CD14-positive monocyte (primary cell): ENCODE measurements at regions not wholly inside any gene's neighbourhood (a gene's known extent, or its start where the extent isn't known, plus 50 kb on each side); places are given as distances from the start of the nearest gene placed in this dataset.

ENCODE experiments used
- DNase-seq, 3 donors: peaks; one replicate each; pipeline ENCODE4 v3.0.0-alpha.2; 2011 to 2022
- H2AFZ ChIP-seq: 2 replicates; pipeline ENCODE4 v1.6.0; 2012; ENCODE audit warnings: mild to moderate bottlenecking, low read depth, low read length, inconsistent platforms; ENCODE audit not compliant: insufficient read depth, poor library complexity, severe bottlenecking
- H3K27ac ChIP-seq, 2 donors: 1 replicate in 1 of 2; 2 replicates in 1 of 2; pipeline ENCODE4 v1.5.1; 2012 to 2013; ENCODE audit warnings: low read length in 2 of 2, control low read depth in 1 of 2, inconsistent platforms in 1 of 2, low read depth in 1 of 2, mild to moderate bottlenecking in 1 of 2
- H3K27me3 ChIP-seq, 2 donors: one replicate each; pipeline versions ENCODE4 v1.6.0 to v1.6.1; 2011 to 2013; ENCODE audit warnings: low read length in 2 of 2; ENCODE audit not compliant: control insufficient read depth in 2 of 2, insufficient read depth in 2 of 2
- H3K36me3 ChIP-seq, 2 donors: replicated peaks in 1 of 2; 1 replicate in 1 of 2; 2 replicates in 1 of 2; pipeline versions ENCODE4 v1.5.1 to v1.6.1; 2012 to 2013; ENCODE audit warnings: low read length in 2 of 2, control low read depth in 1 of 2, inconsistent platforms in 1 of 2, mild to moderate bottlenecking in 1 of 2; ENCODE audit not compliant: insufficient read depth in 2 of 2, control insufficient read depth in 1 of 2
- H3K4me1 ChIP-seq, 2 donors: 1 replicate in 1 of 2; 2 replicates in 1 of 2; pipeline versions ENCODE4 v1.5.1 to v1.6.1; 2012 to 2013; ENCODE audit warnings: low read length in 2 of 2, control low read depth in 1 of 2, inconsistent platforms in 1 of 2, mild to moderate bottlenecking in 1 of 2, moderate library complexity in 1 of 2; ENCODE audit not compliant: insufficient read depth in 2 of 2, control insufficient read depth in 1 of 2
- H3K4me2 ChIP-seq: replicated peaks from 2 replicates; pipeline ENCODE3; 2012; ENCODE audit warnings: low read length, moderate library complexity, mild to moderate bottlenecking; ENCODE audit not compliant: poor library complexity, severe bottlenecking; ENCODE audit errors: extremely low read depth
- H3K4me3 ChIP-seq, 3 experiments: fragments of 200-600 bp in 1 of 3; sonication (generic) in 1 of 3; replicated peaks in 1 of 3; 1 replicate in 2 of 3; 2 replicates in 1 of 3; pipeline ENCODE4 v1.5.1; 2011 to 2013; ENCODE audit warnings: low read length in 3 of 3, mild to moderate bottlenecking in 3 of 3, control low read depth in 2 of 3, low read depth in 2 of 3, inconsistent platforms in 1 of 3, moderate library complexity in 1 of 3
- H3K79me2 ChIP-seq: 2 replicates; pipeline ENCODE4 v1.6.0; 2012; ENCODE audit warnings: mild to moderate bottlenecking, control low read depth, inconsistent platforms, low read length, moderate library complexity; ENCODE audit not compliant: insufficient read depth
- H3K9ac ChIP-seq: 2 replicates; pipeline ENCODE4 v1.6.0; 2017; ENCODE audit warnings: low read length, mild to moderate bottlenecking; ENCODE audit not compliant: insufficient read depth, poor library complexity, severe bottlenecking
- H3K9me3 ChIP-seq, 2 donors: replicated peaks in 1 of 2; 1 replicate in 1 of 2; 2 replicates in 1 of 2; pipeline versions ENCODE4 v1.5.1 to v1.6.1; 2012 to 2013; ENCODE audit warnings: low read length in 2 of 2, control low read depth in 1 of 2; ENCODE audit not compliant: control insufficient read depth in 1 of 2, insufficient read depth in 1 of 2
- H4K20me1 ChIP-seq: 2 replicates; pipeline ENCODE4 v1.6.0; 2012; ENCODE audit warnings: mild to moderate bottlenecking, low read length, control low read depth, moderate library complexity; ENCODE audit not compliant: insufficient read depth
- H3K27ac Mint-ChIP-seq, 7 donors: one replicate each; pipeline ENCODE4 v1.8.0; 2020; ENCODE audit warnings: mild to moderate bottlenecking in 7 of 7, mixed read lengths in 7 of 7, moderate library complexity in 6 of 7, inconsistent platforms in 2 of 7
- H3K27me3 Mint-ChIP-seq, 3 donors: one replicate each; pipeline ENCODE4 v1.8.0; 2021 to 2022; ENCODE audit warnings: low read depth in 3 of 3, mild to moderate bottlenecking in 3 of 3, mixed read lengths in 3 of 3, moderate library complexity in 3 of 3, inconsistent platforms in 1 of 3
- H3K36me3 Mint-ChIP-seq, 2 donors: one replicate each; pipeline ENCODE4 v1.8.0; 2020; ENCODE audit warnings: mixed read lengths in 2 of 2, inconsistent platforms in 1 of 2, mild to moderate bottlenecking in 1 of 2
- H3K4me1 Mint-ChIP-seq: one replicate; pipeline ENCODE4 v1.8.0; 2020; ENCODE audit warnings: mild to moderate bottlenecking, mixed read lengths
- H3K4me3 Mint-ChIP-seq, 2 donors: one replicate each; pipeline ENCODE4 v1.8.0; 2020; ENCODE audit warnings: mild to moderate bottlenecking in 2 of 2, mixed read lengths in 2 of 2, moderate library complexity in 1 of 2
- H3K9me3 Mint-ChIP-seq, 7 donors: one replicate each; pipeline ENCODE4 v1.8.0; 2020 to 2022; ENCODE audit warnings: mixed read lengths in 7 of 7, mild to moderate bottlenecking in 6 of 7, moderate library complexity in 6 of 7, inconsistent platforms in 2 of 7
- CTCF ChIP-seq: fragments of 200-600 bp; IDR thresholded peaks from one replicate; pipeline ENCODE4 v1.8.0; 2022; ENCODE audit warnings: antibody characterized with exemption, mild to moderate bottlenecking
- WGBS: methylation state at CpG from one replicate; pipeline ENCODE4 v1.1.5; 2013; ENCODE audit warnings: missing lambda C conversion rate; ENCODE audit not compliant: insufficient coverage; 5-methylcytosine and 5-hydroxymethylcytosine counted together
- intact Hi-C, 2 donors: fragments of 100-400 bp; cut with micrococcal nuclease; formaldehyde crosslinking; loops; one replicate each; pipeline versions ENCODE4 v1.15.0 to v1.15.1; 2023

GRCh38 chr6:53428886-53429285 is 80.1 kb upstream of the ELOVL5 start:
- H4K20me1 ChIP-seq, result no peaks in the 10 kb centered on the region
- H3K36me3 Mint-ChIP-seq, result no peaks in the 10 kb centered on the region
- no peak overlapping the region for H3K4me3 ChIP-seq
- intact Hi-C loops, result no loop called here
- no peaks in the 10 kb centered on the region for H3K27me3 ChIP-seq
- DNase-seq, result no peak
- H3K4me1 ChIP-seq, result peaks cover 21 to 23% of the 10 kb centered on the region in 2 donors
- H3K4me2 ChIP-seq, result no peak overlapping the region
- H3K4me3 Mint-ChIP-seq, result no peak overlapping the region
- H3K9me3 ChIP-seq, result no peaks in the 10 kb centered on the region
- peaks cover 0 to under 1% (median 0%) of the 10 kb centered on the region in 3 donors for H3K27me3 Mint-ChIP-seq
- no peaks in the 10 kb centered on the region for H3K36me3 ChIP-seq
- H3K4me1 Mint-ChIP-seq, result peaks cover 34% of the 10 kb centered on the region
- H3K27ac ChIP-seq, result no peak overlapping the region
- TF ChIP-seq CTCF, result no peak
- WGBS, result no CpG with 5 or more reads among the region's 1 CpG
- H3K79me2 ChIP-seq, result no peaks in the 10 kb centered on the region
- H2AFZ ChIP-seq, result no peak overlapping the region
- no peak overlapping the region for H3K9ac ChIP-seq
- H3K27ac Mint-ChIP-seq, result no peak overlapping the region
- H3K9me3 Mint-ChIP-seq, result no peaks in the 10 kb centered on the region

- Histone ChIP-seq H4K20me1 (no peaks in the 10 kb centered on the region), H3K27ac (no peak overlapping the region), H3K36me3 (no peaks in the 10 kb centered on the region), H2AFZ (no peak overlapping the region), H3K9me3 (no peaks in the 10 kb centered on the region), H3K9ac (no peak overlapping the region), H3K4me2 (no peak overlapping the region), H3K4me3 (no peak overlapping the region), H3K79me2 (no peaks in the 10 kb centered on the region), H3K4me1 (peaks cover 3 to 5% of the 10 kb centered on the region in 2 donors), H3K27me3 (no peaks in the 10 kb centered on the region)
- no peak overlapping the region for H3K4me3 Mint-ChIP-seq
- no peaks in the 10 kb centered on the region for H3K36me3 Mint-ChIP-seq
- no peak overlapping the region for H3K27ac Mint-ChIP-seq
- no peak for TF ChIP-seq CTCF
- peaks cover 0 to 3% (median 2%) of the 10 kb centered on the region in 3 donors for H3K27me3 Mint-ChIP-seq
- no CpG with 5 or more reads among the region's 4 CpGs for WGBS
- DNase-seq, result no peak
- intact Hi-C loops, result no loop called here
- no peaks in the 10 kb centered on the region for H3K9me3 Mint-ChIP-seq
- peaks cover 16% of the 10 kb centered on the region for H3K4me1 Mint-ChIP-seq
Measured at GRCh38 chr6:53426667-53427270, 78.0 kb upstream of the ELOVL5 start.
